ENCODE measurements at regions not wholly inside any gene's neighbourhood (a gene's known extent, or its start where the extent isn't known, plus 50 kb on each side); places are given as distances from the start of the nearest gene placed in this dataset.

- H3K4me3 ChIP-seq (ENCODE audit: low read depth, low read length) = no peak overlapping the region
- no peaks in the 10 kb centered on the region for H3K36me3 ChIP-seq
- no peaks in the 10 kb centered on the region for H3K4me1 ChIP-seq
- DNase-seq = no peak
- no peaks in the 10 kb centered on the region for H3K9me3 ChIP-seq
- TF ChIP-seq, protein P1, sequence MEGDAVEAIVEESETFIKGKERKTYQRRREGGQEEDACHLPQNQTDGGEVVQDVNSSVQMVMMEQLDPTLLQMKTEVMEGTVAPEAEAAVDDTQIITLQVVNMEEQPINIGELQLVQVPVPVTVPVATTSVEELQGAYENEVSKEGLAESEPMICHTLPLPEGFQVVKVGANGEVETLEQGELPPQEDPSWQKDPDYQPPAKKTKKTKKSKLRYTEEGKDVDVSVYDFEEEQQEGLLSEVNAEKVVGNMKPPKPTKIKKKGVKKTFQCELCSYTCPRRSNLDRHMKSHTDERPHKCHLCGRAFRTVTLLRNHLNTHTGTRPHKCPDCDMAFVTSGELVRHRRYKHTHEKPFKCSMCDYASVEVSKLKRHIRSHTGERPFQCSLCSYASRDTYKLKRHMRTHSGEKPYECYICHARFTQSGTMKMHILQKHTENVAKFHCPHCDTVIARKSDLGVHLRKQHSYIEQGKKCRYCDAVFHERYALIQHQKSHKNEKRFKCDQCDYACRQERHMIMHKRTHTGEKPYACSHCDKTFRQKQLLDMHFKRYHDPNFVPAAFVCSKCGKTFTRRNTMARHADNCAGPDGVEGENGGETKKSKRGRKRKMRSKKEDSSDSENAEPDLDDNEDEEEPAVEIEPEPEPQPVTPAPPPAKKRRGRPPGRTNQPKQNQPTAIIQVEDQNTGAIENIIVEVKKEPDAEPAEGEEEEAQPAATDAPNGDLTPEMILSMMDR (IDR thresholded peaks at IDR 0.05; ENCODE audit: low read depth, low read length) = no peak
- H3K27me3 ChIP-seq = no peaks in the 10 kb centered on the region
These were observed 138.3 kb upstream of the CDH13 start for GRCh38 chr16:82488460-82488859.

DNA sequence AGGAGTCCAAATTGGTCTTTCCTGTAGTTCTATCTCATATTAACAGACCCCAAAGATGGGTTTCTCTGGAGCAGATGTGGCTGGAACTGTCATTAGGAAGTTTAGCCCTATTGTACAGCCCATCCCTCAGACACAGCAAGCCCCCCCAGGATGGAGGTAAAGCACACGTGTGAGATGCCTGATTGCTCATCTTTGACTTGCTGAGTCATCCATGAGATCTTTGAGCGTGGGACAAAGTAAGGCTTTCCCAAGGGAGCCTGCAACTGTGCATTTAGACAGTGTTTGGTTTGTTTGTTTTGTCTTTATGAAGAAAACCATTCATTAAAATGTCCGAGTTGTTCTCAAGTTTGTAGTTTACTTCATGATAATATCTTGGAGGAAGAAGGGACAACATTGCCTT is 145.3 kb upstream of the CDH13 start:
- Histone ChIP-seq H3K36me3 (no peaks in the 10 kb centered on the region), H3K4me1 (no peaks in the 10 kb centered on the region), H3K27me3 (no peaks in the 10 kb centered on the region), H3K9me3 (no peaks in the 10 kb centered on the region), H3K4me3 (ENCODE audit: low read depth, low read length) (no peak overlapping the region)
- DNase-seq = no peak
- TF ChIP-seq, protein P1 (IDR thresholded peaks at IDR 0.05; ENCODE audit: low read depth, low read length) = no peak

DNA sequence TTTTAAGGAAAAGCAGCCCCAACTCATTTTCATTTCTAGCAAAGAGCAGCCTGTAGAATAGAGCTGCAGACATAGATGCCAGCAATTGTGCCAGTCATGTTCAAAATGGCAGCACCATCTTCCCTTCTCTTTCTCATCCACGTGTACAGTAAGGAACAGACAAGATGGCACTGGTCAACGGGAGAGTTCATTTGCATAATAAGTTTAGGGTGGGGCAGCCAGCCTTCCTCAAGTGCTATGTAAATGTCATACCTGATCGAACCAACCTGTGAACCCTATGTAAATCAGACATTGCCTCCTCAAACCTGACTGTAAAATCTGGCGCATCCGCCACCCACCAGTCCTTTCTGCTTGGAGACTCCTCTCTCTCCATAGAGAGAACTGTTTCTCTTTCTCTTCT is 150.0 kb upstream of the CDH13 start:
- Histone ChIP-seq H3K4me1 (no peaks in the 10 kb centered on the region), H3K27me3 (no peaks in the 10 kb centered on the region), H3K9me3 (no peaks in the 10 kb centered on the region; the same call in 1 of the 2 replicates), H3K36me3 (no peaks in the 10 kb centered on the region), H3K4me3 (ENCODE audit: low read depth, low read length) (no peak overlapping the region)
- TF ChIP-seq, protein P1 (IDR thresholded peaks at IDR 0.05; ENCODE audit: low read depth, low read length) = no peak
- DNase-seq = no peak

DNA sequence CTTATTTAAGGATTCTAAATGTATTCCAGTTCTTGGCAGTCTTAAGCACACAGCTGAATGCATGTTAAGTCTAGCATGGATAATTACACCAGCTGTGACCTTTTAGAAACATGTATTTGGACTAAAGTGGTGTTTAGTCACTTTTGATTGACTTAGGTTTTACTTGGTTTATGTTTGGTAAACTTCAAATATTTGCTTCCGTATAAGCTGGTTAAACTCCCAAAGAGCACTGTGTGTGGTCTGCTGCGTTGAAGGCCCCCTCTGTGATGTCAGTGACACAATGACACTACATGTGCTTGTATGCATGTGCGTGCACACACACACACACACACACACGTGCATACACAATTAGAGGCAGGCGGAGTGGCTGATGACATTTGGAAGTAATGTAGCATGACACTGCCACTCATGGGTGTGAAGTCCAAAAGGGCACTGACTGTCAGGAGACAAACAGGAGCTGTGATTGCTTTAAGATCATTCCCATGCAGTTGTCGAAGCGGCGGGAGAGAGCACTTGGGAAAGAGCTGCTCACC is 156.1 kb upstream of the CDH13 start:
- no peak for DNase-seq
- Histone ChIP-seq H3K4me1 (no peaks in the 10 kb centered on the region), H3K4me3 (ENCODE audit: low read depth, low read length) (no peak overlapping the region), H3K9me3 (no peaks in the 10 kb centered on the region; the same call in none of the 2 replicates), H3K27me3 (no peaks in the 10 kb centered on the region), H3K36me3 (no peaks in the 10 kb centered on the region)
- TF ChIP-seq, protein P1 (IDR thresholded peaks at IDR 0.05; ENCODE audit: low read depth, low read length) = no peak

DNA sequence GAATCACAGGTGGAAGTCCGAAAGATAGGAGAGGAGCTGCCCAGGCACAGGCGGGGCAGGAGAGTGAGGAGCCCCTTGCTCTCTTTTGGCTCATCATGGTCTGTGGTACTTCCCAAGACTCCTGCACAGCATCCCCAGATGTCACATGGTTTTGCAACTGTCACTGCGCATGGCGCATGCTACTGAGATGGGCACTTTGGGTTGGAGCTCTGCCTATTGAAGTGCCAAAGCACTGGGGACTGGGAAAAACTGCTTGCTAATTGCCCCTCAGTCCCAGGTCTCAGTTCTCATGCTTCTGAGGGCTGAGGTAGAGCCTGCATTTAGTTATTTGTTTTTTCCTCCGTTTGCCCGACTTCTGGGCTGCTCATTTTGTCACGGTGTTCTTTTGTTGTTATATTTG is 156.8 kb upstream of the CDH13 start:
- TF ChIP-seq, protein P1 (IDR thresholded peaks at IDR 0.05; ENCODE audit: low read depth, low read length) = no peak
- H3K36me3 ChIP-seq = no peaks in the 10 kb centered on the region
- H3K4me1 ChIP-seq = no peaks in the 10 kb centered on the region
- DNase-seq = no peak
- no peak overlapping the region for H3K4me3 ChIP-seq (ENCODE audit: low read depth, low read length)
- no peaks in the 10 kb centered on the region for H3K27me3 ChIP-seq
- H3K9me3 ChIP-seq = no peaks in the 10 kb centered on the region; the same call in none of the 2 replicates

DNA sequence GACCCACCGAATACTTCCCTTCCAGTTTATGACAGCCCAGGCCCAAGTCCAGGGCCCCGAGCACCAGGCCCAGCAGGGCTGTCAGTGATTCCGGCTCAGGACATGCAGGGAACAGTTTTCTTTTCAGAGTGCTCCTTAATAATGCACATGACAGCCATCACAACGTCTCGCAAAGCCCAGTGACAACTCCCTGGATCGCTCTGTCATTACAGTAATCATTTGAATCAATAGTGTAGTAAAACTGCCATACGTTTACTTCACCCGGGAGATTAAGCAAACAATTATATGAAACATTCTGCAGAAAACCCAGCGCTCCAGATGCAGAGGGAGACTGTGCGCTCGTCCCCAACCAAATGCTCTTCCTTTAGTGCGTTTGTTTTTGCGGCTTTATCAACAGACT is 162.6 kb upstream of the CDH13 start:
- Histone ChIP-seq H3K4me1 (no peaks in the 10 kb centered on the region), H3K36me3 (no peaks in the 10 kb centered on the region), H3K9me3 (no peaks in the 10 kb centered on the region; the same call in 1 of the 2 replicates), H3K27me3 (no peaks in the 10 kb centered on the region), H3K4me3 (ENCODE audit: low read depth, low read length) (no peak overlapping the region)
- DNase-seq = no peak
- TF ChIP-seq, protein P1 (IDR thresholded peaks at IDR 0.05; ENCODE audit: low read depth, low read length) = no peak
